GM11168 (cell line): ENCODE measurements at regions not wholly inside any gene's neighbourhood (a gene's known extent, or its start where the extent isn't known, plus 50 kb on each side); places are given as distances from the start of the nearest gene placed in this dataset.
"Not testable (repeated sequence)": the region's sequence is repeated elsewhere in the genome, so short reads cannot be mapped to it uniquely, and the experiment has no call there.

Source experiments
- in situ Hi-C: fragments of 300-500 bp; cut with MboI; formaldehyde crosslinking; loops from one replicate; pipeline ENCODE4 v1.12.0; 2022; ENCODE audit warnings: low sequenced_read_pairs; ENCODE audit not compliant: unreplicated experiment

GRCh38 chr12:107512391-107512790 is 173.2 kb upstream of the PWP1 start:
- in situ Hi-C loops = no loop called here

DNA sequence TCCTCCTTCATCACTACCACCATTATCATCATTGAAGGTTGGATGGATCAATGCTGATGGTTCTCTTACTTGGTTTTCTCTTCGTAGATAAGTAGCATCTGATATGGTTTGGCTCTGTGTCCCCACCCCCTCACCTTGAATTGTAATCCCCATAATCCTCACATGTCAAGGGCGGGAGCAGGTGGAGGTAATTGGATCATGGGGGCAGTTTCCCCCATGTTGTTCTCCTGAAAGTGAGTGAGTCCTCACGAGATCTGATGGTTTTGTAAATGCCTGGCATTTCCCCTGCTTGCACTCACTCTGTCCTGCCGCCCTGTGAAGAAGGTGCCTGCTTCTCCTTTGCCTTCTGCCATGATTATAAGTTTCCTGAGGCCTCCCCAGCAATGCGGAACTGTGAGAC is 172.4 kb upstream of the PWP1 start:
- in situ Hi-C loops = no loop called here

- in situ Hi-C loops = no loop called here
These were observed 171.8 kb upstream of the PWP1 start for GRCh38 chr12:107513636-107514400.

- in situ Hi-C loops = no loop called here
These were observed 170.6 kb upstream of the PWP1 start for GRCh38 chr12:107514887-107515445.

GRCh38 chr12:107515446-107515958 is 170.1 kb upstream of the PWP1 start:
- in situ Hi-C loops = no loop called here

DNA sequence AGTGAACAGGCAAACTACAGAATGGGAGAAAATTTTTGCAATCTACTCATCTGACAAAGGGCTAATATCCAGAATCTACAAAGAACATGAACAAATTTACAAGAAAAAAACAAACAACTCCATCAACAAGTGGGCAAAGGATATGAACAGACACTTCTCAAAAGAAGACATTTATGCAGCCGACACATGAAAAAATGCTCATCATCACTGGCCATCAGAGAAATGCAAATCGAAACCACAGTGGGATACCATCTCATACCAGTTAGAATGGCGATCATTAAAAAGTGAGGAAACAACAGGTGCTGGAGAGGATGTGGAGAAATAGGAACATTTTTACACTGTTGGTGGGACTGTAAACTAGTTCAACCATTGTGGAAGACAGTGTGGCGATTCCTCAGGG is 167.8 kb upstream of the PWP1 start:
- in situ Hi-C loops = not testable (repeated sequence)

- in situ Hi-C loops = no loop called here
These were observed 166.7 kb upstream of the PWP1 start for GRCh38 chr12:107518868-107519267.

DNA sequence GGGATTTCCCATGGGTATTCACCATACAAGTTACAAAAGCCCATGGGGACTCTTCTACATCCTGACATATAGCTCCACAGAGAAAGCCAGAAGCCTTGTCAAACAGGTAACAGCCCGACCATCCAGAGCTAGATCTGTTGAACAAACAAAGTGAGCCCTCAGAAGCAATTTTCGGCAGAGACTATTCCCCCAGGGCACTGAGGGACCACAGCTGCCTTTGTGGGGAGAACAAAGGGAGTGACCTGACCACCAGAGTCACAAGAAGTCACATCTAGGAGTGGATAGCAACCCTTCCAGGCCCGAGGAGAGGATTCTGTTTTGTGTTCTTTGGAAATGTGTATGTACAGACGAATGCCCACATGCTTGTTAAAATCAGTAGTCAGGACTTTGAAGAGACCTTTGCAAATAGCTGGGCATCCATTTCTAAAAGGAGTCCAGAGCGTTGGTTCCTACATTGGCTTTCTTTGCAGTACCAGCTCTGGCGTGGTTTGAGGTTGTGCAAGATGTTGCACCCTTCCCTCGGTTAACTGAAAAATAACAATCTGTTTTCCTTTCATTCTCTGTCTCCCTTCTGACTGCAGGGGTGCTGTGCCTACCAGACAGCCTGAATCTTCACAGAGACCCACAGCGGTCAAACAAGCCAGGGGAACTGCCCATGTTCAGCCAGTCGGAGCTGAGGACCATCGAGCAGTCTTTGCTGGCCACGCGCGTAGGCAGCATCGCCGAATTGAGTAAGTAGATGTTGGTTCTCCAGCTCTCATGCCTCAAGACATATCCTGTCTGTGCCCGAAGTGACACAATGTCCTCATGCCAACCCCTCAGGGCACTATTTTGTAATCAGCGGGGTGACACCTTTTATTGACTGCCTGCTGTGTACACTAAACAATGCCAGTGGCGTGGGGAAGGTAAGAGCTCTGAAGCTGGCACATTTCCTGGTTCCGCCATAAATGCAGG is 165.4 kb upstream of the PWP1 start:
- in situ Hi-C loops = no loop called here

DNA sequence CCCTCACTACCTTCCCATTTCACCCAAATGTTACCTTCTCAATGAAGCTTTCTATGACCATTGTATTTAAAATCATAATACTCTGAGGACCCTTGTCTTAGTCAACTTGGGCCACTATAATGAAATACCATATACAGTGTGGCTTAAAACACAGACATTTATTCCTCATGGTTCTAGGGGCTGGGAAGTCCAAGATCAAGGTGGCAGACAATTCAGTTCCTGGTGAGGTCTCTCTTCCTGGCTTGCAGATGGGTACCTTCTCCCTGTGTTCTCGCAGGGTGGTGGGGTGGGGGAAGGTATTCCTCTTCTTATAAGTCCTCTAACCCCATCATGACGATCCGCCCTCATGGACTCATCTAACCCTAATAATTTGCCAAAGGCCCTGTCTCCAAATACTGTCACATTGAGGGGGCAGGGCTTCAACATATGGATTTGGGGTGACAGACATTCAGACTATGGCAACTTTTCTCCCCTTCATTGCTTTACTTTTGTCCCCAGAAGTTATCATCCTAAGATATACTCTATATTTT is 163.7 kb upstream of the PWP1 start:
- in situ Hi-C loops = no loop called here

DNA sequence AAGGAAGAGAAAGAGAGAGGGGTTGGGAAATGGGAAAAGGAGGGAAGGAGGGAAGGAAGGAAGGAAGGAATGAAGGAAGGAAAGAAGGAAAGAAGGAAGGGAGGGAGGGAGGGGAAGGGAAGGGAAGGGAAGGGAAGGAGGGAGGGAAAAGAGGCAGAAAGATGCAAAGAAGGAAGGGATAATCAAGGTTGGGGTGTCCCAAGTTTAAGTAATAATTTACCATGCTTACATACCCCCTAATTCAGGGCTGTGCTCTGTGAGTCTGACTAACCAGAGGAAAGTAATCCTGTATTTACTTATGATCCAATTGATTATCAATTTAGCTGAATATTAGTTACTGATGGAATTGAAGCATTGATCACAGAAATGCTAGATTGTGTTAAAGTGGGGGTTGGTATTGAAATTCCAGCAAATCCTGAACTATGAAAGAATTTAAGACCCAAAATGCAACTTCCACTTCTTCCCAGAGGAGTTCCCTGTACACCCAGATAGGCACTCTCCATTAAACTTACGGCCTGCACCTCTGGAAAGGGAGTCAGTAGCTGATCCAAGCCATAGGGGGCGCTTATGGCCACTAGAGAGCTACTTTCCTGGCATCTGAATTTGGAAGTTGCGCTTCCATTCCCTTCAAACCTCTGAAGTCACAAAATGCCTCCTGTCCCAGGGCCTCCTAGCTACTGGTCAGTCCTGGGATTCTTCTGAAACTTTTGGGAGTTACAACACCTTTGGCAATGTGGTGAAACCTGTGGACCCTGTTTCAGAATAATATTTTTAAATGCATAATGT is 162.7 kb upstream of the PWP1 start:
- in situ Hi-C loops = no loop called here

DNA sequence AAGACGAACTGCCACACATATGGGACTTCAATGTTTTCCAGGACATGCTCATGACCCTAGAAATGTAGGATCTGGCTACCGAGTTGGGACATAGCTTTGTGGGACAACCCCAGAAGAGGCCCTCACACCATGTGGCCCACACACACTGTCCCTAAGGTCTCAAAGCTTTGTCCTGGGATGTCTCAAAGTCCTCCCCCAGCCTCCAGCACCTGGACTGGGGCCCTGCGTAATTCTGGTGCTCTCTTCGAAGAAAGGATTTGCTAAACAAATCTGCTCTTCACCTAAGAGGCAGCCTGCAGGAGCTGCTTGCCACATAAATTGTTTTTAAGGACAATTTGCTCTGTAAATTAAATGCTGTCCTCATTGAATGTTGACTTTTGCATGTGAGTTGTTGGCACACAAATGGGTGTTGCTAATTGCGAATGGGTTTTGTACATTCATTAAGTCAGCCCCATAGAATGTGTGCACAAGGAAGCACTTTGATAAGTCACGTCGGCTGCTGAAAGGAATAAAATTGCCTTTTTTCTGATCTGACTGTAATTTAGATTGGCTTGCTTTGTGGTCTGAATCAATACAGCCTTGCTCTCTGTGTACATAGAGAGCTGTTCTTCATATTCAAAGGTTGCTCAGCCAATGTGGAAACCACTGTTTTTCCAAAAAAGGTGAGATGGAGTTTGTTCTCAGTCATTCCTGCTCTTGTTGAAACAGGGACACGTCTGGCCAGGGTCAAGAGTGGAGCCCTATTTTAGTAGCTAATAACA is 161.6 kb upstream of the PWP1 start:
- in situ Hi-C loops = no loop called here

- in situ Hi-C loops = no loop called here
These were observed 160.4 kb upstream of the PWP1 start for GRCh38 chr12:107525063-107525718.

DNA sequence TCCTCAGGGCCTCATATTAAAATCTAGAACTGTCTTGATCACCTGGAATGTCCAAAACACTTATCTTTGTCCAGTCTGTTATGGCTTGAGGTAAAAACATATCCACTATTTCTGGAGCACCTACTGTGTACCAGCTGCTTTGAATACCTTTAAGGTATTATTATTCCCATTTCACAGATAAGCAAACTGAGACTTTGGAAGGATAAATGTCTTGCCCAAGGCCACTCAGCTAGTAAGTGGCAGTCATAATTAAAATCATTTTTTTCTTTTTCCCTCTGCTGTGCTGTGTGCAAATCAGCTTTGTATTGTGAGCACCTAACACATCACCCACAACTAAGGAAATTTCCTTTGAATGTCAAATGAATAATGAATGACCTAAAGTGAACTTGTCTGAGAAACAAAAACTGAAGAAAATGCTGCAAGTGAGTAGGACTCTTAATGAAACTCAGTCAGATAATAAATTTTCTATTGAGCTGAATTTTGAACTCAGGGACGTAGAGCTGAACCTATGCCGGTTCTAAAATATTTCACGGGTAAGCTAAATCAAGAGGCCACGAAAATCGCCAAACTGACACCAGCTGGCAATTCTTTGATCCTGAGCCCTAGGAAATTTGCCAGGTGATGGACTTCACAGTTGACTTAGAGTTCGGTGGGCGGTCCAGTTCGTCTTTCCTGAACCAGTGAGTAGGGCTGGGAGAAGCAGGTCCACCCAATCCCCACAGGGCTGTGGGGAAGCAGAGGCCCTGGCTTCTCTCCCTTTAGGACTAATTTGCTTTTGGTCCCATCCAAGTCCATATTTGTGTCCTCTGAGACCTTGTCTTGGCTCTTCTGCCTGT is 159.7 kb upstream of the PWP1 start:
- in situ Hi-C loops = no loop called here

DNA sequence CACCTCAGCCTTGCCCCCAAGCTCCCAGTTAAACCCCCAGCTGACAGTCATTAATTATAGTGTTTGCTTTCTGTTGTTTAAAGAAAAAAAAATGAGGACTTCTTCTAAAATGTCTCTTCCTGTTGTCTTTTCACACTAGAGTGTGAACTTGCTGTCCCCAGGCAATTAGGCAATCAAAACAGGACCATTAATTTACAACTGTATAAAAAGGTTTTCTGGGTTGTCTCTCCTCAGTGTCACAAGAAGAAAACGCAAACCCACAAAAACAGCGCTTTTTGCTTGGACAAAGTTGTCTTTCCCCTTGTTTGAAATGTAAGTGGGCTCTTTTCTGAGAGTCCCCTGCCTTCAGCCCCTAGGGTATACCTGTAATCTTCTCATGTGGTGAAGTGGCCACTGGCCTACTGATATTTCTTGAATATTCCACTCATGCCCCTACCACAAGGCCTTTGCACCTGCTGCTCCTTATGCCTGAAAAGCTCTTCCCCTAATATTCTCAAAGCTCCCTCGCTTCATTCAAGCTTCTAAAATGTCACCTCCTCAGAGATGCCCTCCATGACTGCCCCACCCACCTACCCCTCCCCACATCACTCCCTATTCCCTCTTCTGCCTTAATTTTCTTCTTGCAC is 158.9 kb upstream of the PWP1 start:
- in situ Hi-C loops = no loop called here

GRCh38 chr12:107528731-107529365 is 156.8 kb upstream of the PWP1 start:
- in situ Hi-C loops = no loop called here

- in situ Hi-C loops = no loop called here
These were observed 155.6 kb upstream of the PWP1 start for GRCh38 chr12:107529991-107530390.

DNA sequence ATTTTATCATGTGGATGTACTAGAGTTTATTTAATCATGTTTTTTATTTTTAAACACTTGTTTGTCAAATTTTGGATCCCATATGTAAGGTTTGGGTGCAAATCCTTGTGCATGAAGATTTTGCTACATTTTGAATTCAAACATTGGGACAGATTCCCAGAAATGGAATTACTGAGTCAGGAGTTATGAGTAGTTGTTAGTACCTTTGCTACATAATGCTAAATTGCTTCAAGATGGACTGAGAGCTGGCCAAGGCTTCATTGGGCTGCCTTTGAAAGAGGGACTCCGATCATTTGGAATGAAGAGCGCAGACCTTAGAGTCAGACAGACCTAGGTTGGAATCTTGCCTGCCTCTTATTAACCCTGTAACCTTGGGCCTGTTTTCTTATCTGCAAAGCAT is 154.9 kb upstream of the PWP1 start:
- in situ Hi-C loops = no loop called here
